HG02870 (cell line): ENCODE measurements at regions not wholly inside any gene's neighbourhood (a gene's known extent, or its start where the extent isn't known, plus 50 kb on each side); places are given as distances from the start of the nearest gene placed in this dataset.
"Not testable (repeated sequence)": the region's sequence is repeated elsewhere in the genome, so short reads cannot be mapped to it uniquely, and the experiment has no call there.

Experiments used
- ATAC-seq: cut with Tn5 transposase; IDR thresholded peaks from one replicate; pipeline ENCODE4 v1.9.1; 2021; ENCODE audit warnings: mild to moderate bottlenecking, moderate library complexity; ENCODE audit not compliant: unreplicated experiment

- ATAC-seq = no peak
These were observed 233.3 kb upstream of the SSTR1 start for GRCh38 chr14:37974421-37974820.

GRCh38 chr14:37977481-37977880, 230.2 kb upstream of the SSTR1 start:
- no peak for ATAC-seq

- ATAC-seq = no peak
These were observed 221.8 kb upstream of the SSTR1 start for GRCh38 chr14:37985826-37986470.

GRCh38 chr14:37988472-37988871, 219.2 kb upstream of the SSTR1 start:
- ATAC-seq = no peak

- ATAC-seq = no peak
These were observed 216.7 kb upstream of the SSTR1 start for GRCh38 chr14:37991027-37991426.

- no peak for ATAC-seq
These were observed 215.2 kb upstream of the SSTR1 start for GRCh38 chr14:37992499-37992898.

GRCh38 chr14:37994846-37995372, 212.8 kb upstream of the SSTR1 start:
- ATAC-seq = no peak

GRCh38 chr14:37997017-37997416, 210.7 kb upstream of the SSTR1 start:
- no peak for ATAC-seq

- ATAC-seq = no peak
These were observed 207.4 kb upstream of the SSTR1 start for GRCh38 chr14:38000340-38000739.

GRCh38 chr14:38001501-38001900, 206.2 kb upstream of the SSTR1 start:
- no peak for ATAC-seq

GRCh38 chr14:38003746-38004609, 203.7 kb upstream of the SSTR1 start:
- ATAC-seq = no peak

- ATAC-seq = no peak
These were observed 203.2 kb upstream of the SSTR1 start for GRCh38 chr14:38004610-38004879.

- not testable (repeated sequence) for ATAC-seq
These were observed 196.5 kb upstream of the SSTR1 start for GRCh38 chr14:38011156-38011555.

- ATAC-seq = no peak
These were observed 195.6 kb upstream of the SSTR1 start for GRCh38 chr14:38012056-38012455.

GRCh38 chr14:38016497-38016896, 191.2 kb upstream of the SSTR1 start:
- no peak for ATAC-seq

GRCh38 chr14:38021861-38022260, 185.8 kb upstream of the SSTR1 start:
- no peak for ATAC-seq

- no peak for ATAC-seq
These were observed 184.9 kb upstream of the SSTR1 start for GRCh38 chr14:38022775-38023174.

- ATAC-seq = no peak
These were observed 169.5 kb upstream of the SSTR1 start for GRCh38 chr14:38038171-38038570.

- ATAC-seq = no peak
These were observed 168.7 kb upstream of the SSTR1 start for GRCh38 chr14:38038986-38039385.

- ATAC-seq = no peak
These were observed 168.2 kb upstream of the SSTR1 start for GRCh38 chr14:38039496-38039895.

GRCh38 chr14:38040411-38040810, 167.3 kb upstream of the SSTR1 start:
- ATAC-seq = no peak

GRCh38 chr14:38042322-38042721, 165.4 kb upstream of the SSTR1 start:
- ATAC-seq = no peak
